Amygdala (tissue), 56 donors: ENCODE measurements at regions not wholly inside any gene's neighbourhood (a gene's known extent, or its start where the extent isn't known, plus 50 kb on each side); places are given as distances from the start of the nearest gene placed in this dataset.
"Not testable (repeated sequence)": the region's sequence is repeated elsewhere in the genome, so short reads cannot be mapped to it uniquely, and the experiment has no call there.

Source experiments
- DNase-seq, 56 donors: peaks; one replicate each; lab custom pipeline; 2025; lab: John Stamatoyannopoulos, UW

GRCh38 chr18:57887543-57888383 lies 84.6 kb upstream of the ATP8B1 start:
- no peak for DNase-seq

GRCh38 chr18:57885931-57886330 lies 82.8 kb upstream of the ATP8B1 start:
- no peak for DNase-seq

GRCh38 chr18:57882465-57882864 lies 79.3 kb upstream of the ATP8B1 start:
- DNase-seq: no peak

- DNase-seq: peak in 54 of 56 donors; percentile 2 to 80 (median 37)
Measured at GRCh38 chr18:57881818-57882413, 78.8 kb upstream of the ATP8B1 start.

- not testable (repeated sequence) for DNase-seq
Measured at GRCh38 chr18:57879924-57880323, 76.8 kb upstream of the ATP8B1 start.

GRCh38 chr18:57869221-57869620 lies 66.1 kb upstream of the ATP8B1 start:
- no peak for DNase-seq

- DNase-seq: no peak
Measured at GRCh38 chr18:57866355-57866754, 63.2 kb upstream of the ATP8B1 start.

GRCh38 chr18:57864615-57865121 lies 61.6 kb upstream of the ATP8B1 start:
- no peak for DNase-seq

- no peak for DNase-seq
Measured at GRCh38 chr18:57863706-57864105, 60.6 kb upstream of the ATP8B1 start.

- no peak for DNase-seq
Measured at GRCh38 chr18:57859314-57859713, 56.2 kb upstream of the ATP8B1 start.

- no peak for DNase-seq
Measured at GRCh38 chr18:57856557-57857280, 53.6 kb upstream of the ATP8B1 start.

GRCh38 chr18:57856128-57856527 lies 53.0 kb upstream of the ATP8B1 start:
- no peak for DNase-seq

GRCh38 chr18:57855551-57855950 lies 52.4 kb upstream of the ATP8B1 start:
- no peak for DNase-seq

GRCh38 chr18:57854726-57855125 lies 51.6 kb upstream of the ATP8B1 start:
- no peak for DNase-seq

- no peak for DNase-seq
Measured at GRCh38 chr18:57853864-57854263, 50.7 kb upstream of the ATP8B1 start.

- no peak for DNase-seq
Measured at GRCh38 chr18:57853133-57853532, 50.0 kb upstream of the ATP8B1 start.
